Osteocyte (in vitro differentiated cells): ENCODE measurements at regions not wholly inside any gene's neighbourhood (a gene's known extent, or its start where the extent isn't known, plus 50 kb on each side); places are given as distances from the start of the nearest gene placed in this dataset.
A peak's percentile ranks its signal among the peaks of the same experiment; 100 is the strongest.

Experiments used
- DNase-seq: peaks from one replicate; pipeline ENCODE4 v3.0.0; 2021; ENCODE audit warnings: mixed read lengths; ENCODE audit not compliant: unreplicated experiment; ENCODE audit errors: extremely low spot score
- H3K27ac Mint-ChIP-seq: one replicate; pipeline ENCODE4 v1.8.0; 2021; ENCODE audit warnings: mild to moderate bottlenecking, mixed read lengths; ENCODE audit not compliant: unreplicated experiment
- H3K27me3 Mint-ChIP-seq: one replicate; pipeline ENCODE4 v1.8.0; 2021; ENCODE audit warnings: mixed read lengths; ENCODE audit not compliant: unreplicated experiment
- H3K36me3 Mint-ChIP-seq: one replicate; pipeline ENCODE4 v1.8.0; 2021; ENCODE audit warnings: mixed read lengths; ENCODE audit not compliant: unreplicated experiment
- H3K4me1 Mint-ChIP-seq: one replicate; pipeline ENCODE4 v1.8.0; 2021; ENCODE audit warnings: mixed read lengths; ENCODE audit not compliant: unreplicated experiment
- H3K4me3 Mint-ChIP-seq: one replicate; pipeline ENCODE4 v1.8.0; 2021; ENCODE audit warnings: mild to moderate bottlenecking, moderate library complexity, mixed read lengths; ENCODE audit not compliant: unreplicated experiment
- H3K9me3 Mint-ChIP-seq: one replicate; pipeline ENCODE4 v1.8.0; 2021; ENCODE audit warnings: mixed read lengths; ENCODE audit not compliant: unreplicated experiment
- microRNA-seq: library from miRNA; unstranded; fragments of <30 nt; microRNA quantifications from one replicate; pipeline ENCODE4 v1.1.0, GENCODE V29; 2020; ENCODE audit not compliant: unreplicated experiment
- TF ChIP-seq, protein P1 (sequence below): fragments of 200-600 bp; sonication (generic); IDR thresholded peaks from 2 replicates; pipeline ENCODE4 v1.5.0; 2021; ENCODE audit warnings: antibody characterized with exemption, mild to moderate bottlenecking, moderate library complexity

DNA sequence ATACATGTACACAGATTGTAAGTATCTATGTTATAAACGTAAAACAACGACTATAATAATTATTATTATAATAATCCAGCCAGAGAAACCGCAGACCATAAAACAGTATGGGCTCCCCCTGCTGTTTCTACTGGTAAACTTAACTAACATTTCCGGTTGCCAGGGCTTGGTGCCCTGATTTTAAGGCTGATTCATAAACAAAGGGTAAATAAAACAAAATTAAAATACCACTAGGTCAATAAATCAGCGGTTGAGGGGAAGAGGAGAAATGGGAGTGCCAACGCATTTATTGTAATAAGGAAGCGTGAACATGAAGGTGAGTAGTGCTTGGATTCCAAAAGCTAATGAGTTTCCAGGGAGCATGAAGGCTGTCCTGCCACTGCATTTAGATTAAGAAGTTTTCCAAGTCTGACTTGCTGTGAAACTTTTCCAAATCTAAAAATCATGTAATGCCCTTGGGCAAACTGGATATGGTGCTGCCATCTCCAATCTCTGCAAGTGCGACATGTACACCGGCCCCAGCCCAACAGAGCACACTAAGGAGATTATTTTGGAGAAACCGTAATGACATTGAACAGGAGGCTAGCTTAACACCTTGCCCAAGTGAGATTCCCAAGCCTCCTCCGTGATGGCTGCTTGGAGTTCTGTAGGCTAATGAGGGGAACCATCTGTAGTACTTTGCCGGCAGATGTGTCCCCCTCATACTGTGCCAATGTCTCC, 50.7 kb upstream of the HNRNPA3 start:
- Mint-ChIP-seq H3K9me3 (no peaks in the 10 kb centered on the region), H3K4me3 (no peak overlapping the region), H3K27me3 (peaks cover 4% of the 10 kb centered on the region), H3K27ac (no peak overlapping the region), H3K4me1 (no peaks in the 10 kb centered on the region), H3K36me3 (no peaks in the 10 kb centered on the region)
- DNase-seq: no peak
- TF ChIP-seq, protein P1, sequence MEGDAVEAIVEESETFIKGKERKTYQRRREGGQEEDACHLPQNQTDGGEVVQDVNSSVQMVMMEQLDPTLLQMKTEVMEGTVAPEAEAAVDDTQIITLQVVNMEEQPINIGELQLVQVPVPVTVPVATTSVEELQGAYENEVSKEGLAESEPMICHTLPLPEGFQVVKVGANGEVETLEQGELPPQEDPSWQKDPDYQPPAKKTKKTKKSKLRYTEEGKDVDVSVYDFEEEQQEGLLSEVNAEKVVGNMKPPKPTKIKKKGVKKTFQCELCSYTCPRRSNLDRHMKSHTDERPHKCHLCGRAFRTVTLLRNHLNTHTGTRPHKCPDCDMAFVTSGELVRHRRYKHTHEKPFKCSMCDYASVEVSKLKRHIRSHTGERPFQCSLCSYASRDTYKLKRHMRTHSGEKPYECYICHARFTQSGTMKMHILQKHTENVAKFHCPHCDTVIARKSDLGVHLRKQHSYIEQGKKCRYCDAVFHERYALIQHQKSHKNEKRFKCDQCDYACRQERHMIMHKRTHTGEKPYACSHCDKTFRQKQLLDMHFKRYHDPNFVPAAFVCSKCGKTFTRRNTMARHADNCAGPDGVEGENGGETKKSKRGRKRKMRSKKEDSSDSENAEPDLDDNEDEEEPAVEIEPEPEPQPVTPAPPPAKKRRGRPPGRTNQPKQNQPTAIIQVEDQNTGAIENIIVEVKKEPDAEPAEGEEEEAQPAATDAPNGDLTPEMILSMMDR: peak; percentile 69

Small RNA genes in the stretch of these regions (microRNA-seq; reads per million reads assigned to microRNA genes)
- 3.3 reads per million for gene MIR1246
